Prostate gland (tissue), 2 donors: ENCODE measurements at regions not wholly inside any gene's neighbourhood (a gene's known extent, or its start where the extent isn't known, plus 50 kb on each side); places are given as distances from the start of the nearest gene placed in this dataset.

Source experiments
- DNase-seq: peaks from one replicate; pipeline ENCODE4 v3.0.0-alpha.2; 2019; ENCODE audit warnings: low spot score
- H3K27ac ChIP-seq, 2 donors: fragments of 200-600 bp; sonication (generic); 2 replicates each; pipeline ENCODE4 v1.5.1; 2017 to 2019
- H3K27me3 ChIP-seq: fragments of 200-600 bp; sonication (generic); replicated peaks from 2 replicates; pipeline ENCODE4 v1.5.1; 2019; ENCODE audit not compliant: insufficient read depth
- H3K36me3 ChIP-seq, 2 donors: fragments of 200-600 bp; sonication (generic); 1 replicate in 1 of 2; 2 replicates in 1 of 2; pipeline versions ENCODE4 v1.5.1 to v1.8.1; 2017 to 2019
- H3K4me1 ChIP-seq: fragments of 200-600 bp; sonication (generic); replicated peaks from 2 replicates; pipeline ENCODE4 v1.5.1; 2019
- H3K4me3 ChIP-seq, 2 donors: fragments of 200-600 bp; sonication (generic); 2 replicates each; pipeline ENCODE4 v1.5.1; 2017 to 2019
- H3K9me3 ChIP-seq: fragments of 200-600 bp; sonication (generic); 2 replicates; pipeline ENCODE4 v1.5.1; 2017
- CTCF ChIP-seq, 4 experiments: fragments of 200-600 bp in 2 of 4; fragments of 450-650 bp in 2 of 4; sonication (generic) in 2 of 4; IDR thresholded peaks; 1 replicate in 3 of 4; 2 replicates in 1 of 4; pipeline ENCODE4 v1.5.1; 2016 to 2019; ENCODE audit warnings: antibody characterized with exemption in 4 of 4, mild to moderate bottlenecking in 2 of 4, moderate library complexity in 2 of 4
- POLR2A ChIP-seq: fragments of 450-650 bp; IDR thresholded peaks from one replicate; pipeline ENCODE4 v1.6.1; 2016; ENCODE audit warnings: antibody characterized with exemption, mild to moderate bottlenecking
- POLR2AphosphoS5 ChIP-seq: sonication (generic); formaldehyde crosslinking; IDR thresholded peaks from one replicate; pipeline ENCODE4 v1.6.1; 2017; ENCODE audit warnings: antibody characterized with exemption
- WGBS: methylation state at CpG from one replicate; pipeline ENCODE4 v1.1.5; 2018; 5-methylcytosine and 5-hydroxymethylcytosine counted together
- intact Hi-C: fragments of 100-400 bp; cut with DNase I; formaldehyde crosslinking; loops from one replicate; pipeline ENCODE4 v1.14.2; 2022

- Histone ChIP-seq H3K36me3 (no peaks in the 10 kb centered on the region), H3K4me3 (no peak overlapping the region), H3K4me1 (no peaks in the 10 kb centered on the region), H3K9me3 (no peaks in the 10 kb centered on the region), H3K27ac (no peak overlapping the region), H3K27me3 (no peaks in the 10 kb centered on the region)
- intact Hi-C loops: loop anchor here (5.0 kb wide), 1 partner anchor 225 kb away; no protein-coding TSS in a partner anchor
- no peak for DNase-seq
- WGBS: 57% methylated on average over 10 of the region's 10 CpGs
- no peak for TF ChIP-seq POLR2A
- TF ChIP-seq POLR2AphosphoS5: no peak
- no peak for TF ChIP-seq CTCF (IDR thresholded peaks at IDR 0.05)
Observed at GRCh38 chr2:18752022-18752493, 162.7 kb upstream of the NT5C1B start.

GRCh38 chr2:18750672-18751554 is 161.5 kb upstream of the NT5C1B start:
- Histone ChIP-seq H3K4me3 (no peak overlapping the region), H3K4me1 (no peaks in the 10 kb centered on the region), H3K36me3 (no peaks in the 10 kb centered on the region), H3K27ac (no peak overlapping the region), H3K9me3 (no peaks in the 10 kb centered on the region), H3K27me3 (no peaks in the 10 kb centered on the region)
- WGBS: 54% methylated on average over 5 of the region's 5 CpGs
- intact Hi-C loops: loop anchor here (2.0 to 5.0 kb wide), 2 partner anchors 226 to 612 kb away; no protein-coding TSS in a partner anchor
- DNase-seq: no peak
- TF ChIP-seq POLR2AphosphoS5 (no peak), POLR2A (no peak), CTCF (IDR thresholded peaks at IDR 0.05) (no peak)

- peak; percentile 67 for DNase-seq
- Histone ChIP-seq H3K27ac (no peak overlapping the region), H3K27me3 (no peaks in the 10 kb centered on the region), H3K9me3 (no peaks in the 10 kb centered on the region), H3K4me1 (no peaks in the 10 kb centered on the region), H3K36me3 (no peaks in the 10 kb centered on the region), H3K4me3 (no peak overlapping the region)
- TF ChIP-seq CTCF (IDR thresholded peaks at IDR 0.05): peak; percentile 39 to 88 (median 81)
- TF ChIP-seq POLR2A: no peak
- no peak for TF ChIP-seq POLR2AphosphoS5
- intact Hi-C loops: loop anchor here (2.0 to 10.0 kb wide), 5 partner anchors 145 to 1112 kb away; no protein-coding TSS in a partner anchor
- 3% methylated on average over 2 of the region's 2 CpGs for WGBS
Observed at GRCh38 chr2:18749912-18750526, 160.7 kb upstream of the NT5C1B start.

GRCh38 chr2:18745431-18746272 is 156.3 kb upstream of the NT5C1B start:
- no peak overlapping the region for H3K27ac ChIP-seq
- H3K4me1 ChIP-seq: no peaks in the 10 kb centered on the region
- no peak for DNase-seq
- H3K36me3 ChIP-seq: no peaks in the 10 kb centered on the region
- TF ChIP-seq CTCF (IDR thresholded peaks at IDR 0.05) (no peak), POLR2AphosphoS5 (peak; percentile 51), POLR2A (no peak)
- H3K27me3 ChIP-seq: no peaks in the 10 kb centered on the region
- no peak overlapping the region for H3K4me3 ChIP-seq
- intact Hi-C loops: loop anchor here (5.0 to 10.0 kb wide), 2 partner anchors 149 to 1117 kb away; no protein-coding TSS in a partner anchor
- no peaks in the 10 kb centered on the region for H3K9me3 ChIP-seq
- WGBS: 85% methylated on average over 6 of the region's 6 CpGs
